Upper lobe of left lung (tissue), 4 donors: ENCODE measurements at regions not wholly inside any gene's neighbourhood (a gene's known extent, or its start where the extent isn't known, plus 50 kb on each side); places are given as distances from the start of the nearest gene placed in this dataset.

Source experiments
- CTCF ChIP-seq, 6 experiments: fragments of 450-650 bp in 4 of 6; fragments of 200-600 bp in 2 of 6; sonication (generic) in 2 of 6; IDR thresholded peaks; one replicate each; pipeline ENCODE4 v1.5.1; 2016 to 2019; ENCODE audit warnings: antibody characterized with exemption in 6 of 6
- POLR2AphosphoS5 ChIP-seq, 2 donors: sonication (generic); formaldehyde crosslinking; IDR thresholded peaks; one replicate each; pipeline ENCODE4 v1.5.1; 2017; ENCODE audit warnings: antibody characterized with exemption in 2 of 2

GRCh38 chr20:63087236-63087871, 80.6 kb upstream of the BHLHE23 start:
- TF ChIP-seq CTCF (IDR thresholded peaks at IDR 0.05) (no peak), POLR2AphosphoS5 (IDR thresholded peaks at IDR 0.05) (no peak)
